Endothelial cell (in vitro differentiated cells): ENCODE measurements at regions not wholly inside any gene's neighbourhood (a gene's known extent, or its start where the extent isn't known, plus 50 kb on each side); places are given as distances from the start of the nearest gene placed in this dataset.

Experiments
- DNase-seq: peaks from one replicate; pipeline ENCODE4 v3.0.0; 2021; ENCODE audit warnings: low spot score
- H3K27ac Mint-ChIP-seq: one replicate; pipeline ENCODE4 v1.8.0; 2021; ENCODE audit warnings: mixed read lengths, inconsistent platforms; ENCODE audit not compliant: unreplicated experiment
- H3K27me3 Mint-ChIP-seq: one replicate; pipeline ENCODE4 v1.8.0; 2021; ENCODE audit warnings: mild to moderate bottlenecking, moderate library complexity, mixed read lengths, inconsistent platforms; ENCODE audit not compliant: unreplicated experiment
- H3K36me3 Mint-ChIP-seq: one replicate; pipeline ENCODE4 v1.8.0; 2021; ENCODE audit warnings: mild to moderate bottlenecking, low read depth, mixed read lengths, inconsistent platforms; ENCODE audit not compliant: unreplicated experiment
- H3K4me1 Mint-ChIP-seq: one replicate; pipeline ENCODE4 v1.8.0; 2021; ENCODE audit warnings: mild to moderate bottlenecking, mixed read lengths, inconsistent platforms; ENCODE audit not compliant: unreplicated experiment
- H3K4me3 Mint-ChIP-seq: one replicate; pipeline ENCODE4 v1.8.0; 2021; ENCODE audit warnings: mild to moderate bottlenecking, mixed read lengths, inconsistent platforms; ENCODE audit not compliant: unreplicated experiment
- H3K9me3 Mint-ChIP-seq: one replicate; pipeline ENCODE4 v1.8.0; 2021; ENCODE audit warnings: mixed read lengths, inconsistent platforms; ENCODE audit not compliant: unreplicated experiment
- TF ChIP-seq, protein P1 (sequence below): fragments of 200-600 bp; sonication (generic); IDR thresholded peaks from one replicate; pipeline ENCODE4 v1.5.0; 2021; ENCODE audit warnings: antibody characterized with exemption; ENCODE audit not compliant: unreplicated experiment

DNA sequence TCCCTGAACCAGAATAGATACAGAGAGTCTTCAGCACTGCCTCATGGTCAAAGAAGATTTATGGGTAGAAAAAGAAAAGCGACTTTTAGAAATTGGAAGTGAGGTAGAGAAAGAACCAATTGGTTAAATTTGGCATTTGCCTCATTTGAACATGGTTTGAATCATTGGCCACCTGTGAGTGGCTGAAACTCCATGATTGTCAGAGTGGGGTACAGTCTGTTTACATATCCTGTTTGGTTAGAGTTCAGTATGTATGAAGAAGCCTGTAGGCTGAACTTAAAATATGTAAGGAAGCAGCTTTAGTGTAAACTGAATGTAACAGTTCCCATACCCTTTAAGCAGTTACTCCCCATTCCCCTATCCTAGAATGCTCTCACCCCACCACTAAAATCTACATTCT lies 76.0 kb upstream of the CTSO start:
- no peak for DNase-seq
- Mint-ChIP-seq H3K4me1 (no peaks in the 10 kb centered on the region), H3K4me3 (no peak overlapping the region), H3K27ac (no peak overlapping the region), H3K36me3 (no peaks in the 10 kb centered on the region), H3K27me3 (no peaks in the 10 kb centered on the region), H3K9me3 (no peaks in the 10 kb centered on the region)
- TF ChIP-seq, protein P1, sequence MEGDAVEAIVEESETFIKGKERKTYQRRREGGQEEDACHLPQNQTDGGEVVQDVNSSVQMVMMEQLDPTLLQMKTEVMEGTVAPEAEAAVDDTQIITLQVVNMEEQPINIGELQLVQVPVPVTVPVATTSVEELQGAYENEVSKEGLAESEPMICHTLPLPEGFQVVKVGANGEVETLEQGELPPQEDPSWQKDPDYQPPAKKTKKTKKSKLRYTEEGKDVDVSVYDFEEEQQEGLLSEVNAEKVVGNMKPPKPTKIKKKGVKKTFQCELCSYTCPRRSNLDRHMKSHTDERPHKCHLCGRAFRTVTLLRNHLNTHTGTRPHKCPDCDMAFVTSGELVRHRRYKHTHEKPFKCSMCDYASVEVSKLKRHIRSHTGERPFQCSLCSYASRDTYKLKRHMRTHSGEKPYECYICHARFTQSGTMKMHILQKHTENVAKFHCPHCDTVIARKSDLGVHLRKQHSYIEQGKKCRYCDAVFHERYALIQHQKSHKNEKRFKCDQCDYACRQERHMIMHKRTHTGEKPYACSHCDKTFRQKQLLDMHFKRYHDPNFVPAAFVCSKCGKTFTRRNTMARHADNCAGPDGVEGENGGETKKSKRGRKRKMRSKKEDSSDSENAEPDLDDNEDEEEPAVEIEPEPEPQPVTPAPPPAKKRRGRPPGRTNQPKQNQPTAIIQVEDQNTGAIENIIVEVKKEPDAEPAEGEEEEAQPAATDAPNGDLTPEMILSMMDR, result no peak

DNA sequence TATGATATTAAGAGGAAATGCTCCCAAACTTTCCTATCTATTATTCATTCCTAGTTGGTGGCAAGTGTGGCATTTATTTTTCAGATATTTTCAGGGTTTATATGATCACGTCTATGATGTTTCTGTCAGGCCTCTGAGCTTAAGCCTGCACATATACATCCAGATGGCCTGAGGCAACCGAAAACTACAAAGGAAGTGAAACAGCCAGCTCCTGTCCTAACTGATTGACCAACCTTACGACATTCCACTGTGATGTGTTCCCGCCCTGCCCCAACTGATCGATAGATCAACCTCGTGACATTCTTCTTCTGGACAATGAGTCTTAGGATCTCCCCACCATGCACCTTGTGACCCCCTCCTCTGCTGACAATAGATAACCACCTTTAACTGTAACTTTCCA lies 67.6 kb upstream of the CTSO start:
- H3K27ac Mint-ChIP-seq, result no peak overlapping the region
- TF ChIP-seq, protein P1, result no peak

DNA sequence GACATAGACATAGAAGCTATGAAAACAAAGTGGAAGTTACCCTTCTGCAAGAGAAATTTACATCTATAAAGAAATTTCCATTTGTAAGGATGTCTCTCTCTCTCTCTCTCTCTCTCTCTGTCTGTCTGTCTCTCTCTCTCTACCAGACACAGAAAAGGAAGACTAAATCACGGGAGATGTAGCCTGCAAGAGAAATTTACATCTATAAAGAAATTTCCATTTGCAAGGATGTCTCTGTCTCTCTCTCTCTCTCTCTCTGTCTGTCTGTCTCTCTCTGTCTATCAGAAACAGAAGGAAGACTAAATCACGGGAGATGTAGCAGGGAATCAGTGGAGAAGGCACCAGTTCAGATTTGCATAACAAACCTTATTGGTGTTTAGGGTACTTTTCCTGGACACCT lies 65.6 kb upstream of the CTSO start:
- no peaks in the 10 kb centered on the region for H3K4me1 Mint-ChIP-seq
- no peaks in the 10 kb centered on the region for H3K36me3 Mint-ChIP-seq
- no peak overlapping the region for H3K4me3 Mint-ChIP-seq
- TF ChIP-seq, protein P1, result no peak
- no peak overlapping the region for H3K27ac Mint-ChIP-seq
- no peaks in the 10 kb centered on the region for H3K9me3 Mint-ChIP-seq
- DNase-seq, result no peak
- H3K27me3 Mint-ChIP-seq, result no peaks in the 10 kb centered on the region

More for the DNA sequence above, 67.6 kb upstream of the CTSO start:
- Mint-ChIP-seq H3K27me3 (no peaks in the 10 kb centered on the region), H3K9me3 (no peaks in the 10 kb centered on the region), H3K4me3 (no peak overlapping the region), H3K4me1 (no peaks in the 10 kb centered on the region), H3K36me3 (no peaks in the 10 kb centered on the region)
- DNase-seq, result no peak

DNA sequence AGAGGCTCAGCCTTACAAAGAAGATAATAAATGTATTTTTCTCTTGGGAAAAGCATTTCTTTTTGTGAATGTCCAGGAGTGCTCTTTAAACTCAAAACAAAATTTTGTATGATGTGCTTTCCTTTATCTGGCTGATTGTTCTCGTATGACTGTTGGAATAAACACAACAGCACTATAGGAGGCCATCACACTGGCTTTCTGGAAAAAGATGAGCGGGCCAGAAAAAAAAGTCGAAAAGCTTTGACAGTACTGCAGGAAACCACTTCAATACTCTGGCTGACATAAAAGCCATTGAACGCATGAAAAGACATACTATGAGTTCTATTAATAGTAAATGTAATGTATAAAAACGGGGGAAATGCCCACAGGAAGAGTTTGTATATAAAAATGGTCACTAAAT lies 64.7 kb upstream of the CTSO start:
- H3K4me1 Mint-ChIP-seq, result no peaks in the 10 kb centered on the region
- no peak overlapping the region for H3K27ac Mint-ChIP-seq
- no peak for DNase-seq
- no peaks in the 10 kb centered on the region for H3K36me3 Mint-ChIP-seq
- TF ChIP-seq, protein P1, result no peak
- no peaks in the 10 kb centered on the region for H3K27me3 Mint-ChIP-seq
- no peak overlapping the region for H3K4me3 Mint-ChIP-seq
- H3K9me3 Mint-ChIP-seq, result no peaks in the 10 kb centered on the region

DNA sequence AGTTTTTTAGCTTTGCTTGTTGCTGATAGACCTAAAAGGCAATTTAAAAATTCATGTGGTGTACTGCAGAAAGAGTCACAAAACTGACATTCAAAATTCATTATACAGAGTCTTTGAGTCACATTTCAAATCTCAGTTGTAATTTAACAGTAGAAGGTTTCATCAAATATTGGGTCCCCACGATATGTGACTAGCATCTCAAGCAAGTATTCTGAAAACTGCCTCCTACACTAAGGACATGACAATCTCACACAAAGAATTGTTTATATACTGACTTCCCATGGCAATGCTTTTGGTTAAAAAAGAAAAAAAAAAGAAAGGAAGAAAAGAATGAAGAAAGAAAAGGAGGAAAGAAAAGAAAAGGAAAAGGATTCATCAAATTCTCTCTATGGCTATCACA lies 62.1 kb upstream of the CTSO start:
- Mint-ChIP-seq H3K27ac (no peak overlapping the region), H3K36me3 (no peaks in the 10 kb centered on the region), H3K27me3 (no peaks in the 10 kb centered on the region), H3K9me3 (no peaks in the 10 kb centered on the region), H3K4me1 (peaks cover 5% of the 10 kb centered on the region), H3K4me3 (no peak overlapping the region)
- TF ChIP-seq, protein P1, result no peak
- DNase-seq, result no peak
